Mucosa of descending colon (tissue), 3 donors: ENCODE measurements at regions not wholly inside any gene's neighbourhood (a gene's known extent, or its start where the extent isn't known, plus 50 kb on each side); places are given as distances from the start of the nearest gene placed in this dataset.

Experiments used
- ATAC-seq: fragments of 200-7000 bp; cut with Tn5 transposase; one replicate; pipeline ENCODE4 v1.9.1; 2020; ENCODE audit warnings: mild to moderate bottlenecking, moderate library complexity
- DNase-seq, 3 donors: peaks; one replicate each; pipeline ENCODE4 v3.0.0-alpha.2; 2020
- H3K36me3 ChIP-seq: fragments of 200-600 bp; one replicate; pipeline ENCODE4 v1.8.0; 2021; ENCODE audit warnings: low read depth, mild to moderate bottlenecking
- H3K4me1 ChIP-seq: fragments of 200-600 bp; one replicate; pipeline ENCODE4 v1.8.0; 2021; ENCODE audit warnings: low read depth, mild to moderate bottlenecking
- H3K4me3 ChIP-seq: fragments of 200-600 bp; one replicate; pipeline ENCODE4 v1.8.0; 2021; ENCODE audit warnings: mild to moderate bottlenecking
- H3K9me3 ChIP-seq: fragments of 200-600 bp; one replicate; pipeline ENCODE4 v1.8.0; 2021; ENCODE audit warnings: mild to moderate bottlenecking
- CTCF ChIP-seq: fragments of 200-600 bp; IDR thresholded peaks from one replicate; pipeline ENCODE4 v1.8.0; 2022; ENCODE audit warnings: antibody characterized with exemption, mild to moderate bottlenecking
- intact Hi-C, 2 donors: fragments of 100-400 bp; cut with DNase I in 1 of 2; cut with micrococcal nuclease in 1 of 2; formaldehyde crosslinking; loops; one replicate each; pipeline versions ENCODE4 v1.11.0 to v1.11.1; 2022; cut with DNase I, micrococcal nuclease
- donor health status: DM: no; HTN: no; CAD: no; lungs with moderate emphysema.
- donor health status: DM: no; HTN: no; CAD: no.
- donor health status: DM: no; HTN: yes; CAD: no.

- intact Hi-C loops, result no loop called here
- TF ChIP-seq CTCF, result no peak
- Histone ChIP-seq H3K4me1 (no peaks in the 10 kb centered on the region), H3K9me3 (no peaks in the 10 kb centered on the region), H3K4me3 (no peak overlapping the region), H3K36me3 (no peaks in the 10 kb centered on the region)
- no peak for ATAC-seq
- no peak for DNase-seq
Observed at GRCh38 chr7:1380821-1381580, 78.3 kb downstream of the MICALL2 start.

GRCh38 chr7:1382553-1383397 is 76.5 kb downstream of the MICALL2 start:
- no peaks in the 10 kb centered on the region for H3K9me3 ChIP-seq
- ATAC-seq (no peak), DNase-seq (no peak)
- no peak overlapping the region for H3K4me3 ChIP-seq
- no peaks in the 10 kb centered on the region for H3K36me3 ChIP-seq
- no peak for TF ChIP-seq CTCF
- H3K4me1 ChIP-seq, result no peaks in the 10 kb centered on the region
- intact Hi-C loops, result no loop called here

- no peak for ATAC-seq
- no peaks in the 10 kb centered on the region for H3K9me3 ChIP-seq
- no peaks in the 10 kb centered on the region for H3K36me3 ChIP-seq
- intact Hi-C loops, result no loop called here
- TF ChIP-seq CTCF, result no peak
- H3K4me3 ChIP-seq, result no peak overlapping the region
- no peaks in the 10 kb centered on the region for H3K4me1 ChIP-seq
- no peak for DNase-seq
Observed at GRCh38 chr7:1383398-1384112, 75.7 kb downstream of the MICALL2 start.

GRCh38 chr7:1384113-1384415 is 75.2 kb downstream of the MICALL2 start:
- DNase-seq, result no peak
- intact Hi-C loops, result no loop called here
- no peaks in the 10 kb centered on the region for H3K36me3 ChIP-seq
- H3K9me3 ChIP-seq, result no peaks in the 10 kb centered on the region
- no peaks in the 10 kb centered on the region for H3K4me1 ChIP-seq
- TF ChIP-seq CTCF, result no peak
- ATAC-seq, result no peak
- no peak overlapping the region for H3K4me3 ChIP-seq
